ENCODE measurements at regions not wholly inside any gene's neighbourhood (a gene's known extent, or its start where the extent isn't known, plus 50 kb on each side); places are given as distances from the start of the nearest gene placed in this dataset.

DNA sequence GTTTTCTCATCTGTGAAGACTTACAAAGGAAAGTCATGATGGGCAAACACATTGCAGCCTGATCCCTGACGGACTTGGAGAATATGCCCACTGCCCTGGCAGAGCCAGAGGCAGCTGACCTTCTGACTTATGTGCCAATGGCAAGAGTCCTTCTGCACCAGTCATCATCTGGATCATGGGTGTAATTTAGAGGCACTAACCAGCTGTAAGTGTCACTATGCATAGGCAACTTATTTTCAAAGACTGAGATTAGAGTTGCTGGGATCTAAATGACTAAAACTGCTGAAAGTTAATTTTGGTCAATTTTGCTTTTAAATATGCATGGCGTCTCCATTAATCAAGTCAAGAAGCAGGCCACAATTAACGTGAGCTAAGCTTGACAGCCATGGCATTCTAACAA is 261.2 kb downstream of the BCL11A start:
- DNase-seq: no peak

DNA sequence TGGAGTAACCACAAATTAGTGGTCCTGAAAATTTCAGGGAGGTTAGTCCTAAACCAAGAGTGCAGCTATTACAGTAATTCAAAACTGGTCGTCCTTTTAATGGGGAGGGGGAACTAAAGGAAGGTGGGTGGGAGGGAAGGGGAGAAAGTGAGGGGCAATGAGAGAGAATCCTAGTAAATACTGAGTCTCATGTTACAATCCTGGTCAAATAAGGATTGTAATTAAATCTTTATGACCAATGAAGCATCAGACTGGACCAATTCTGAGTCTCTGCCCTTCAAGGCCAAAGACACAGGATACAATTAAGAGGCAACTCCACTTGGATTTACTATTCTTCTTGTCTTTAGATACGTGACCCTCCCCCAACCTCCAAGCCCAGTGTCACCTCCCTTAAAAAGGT is 262.9 kb downstream of the BCL11A start:
- no peak for DNase-seq

DNA sequence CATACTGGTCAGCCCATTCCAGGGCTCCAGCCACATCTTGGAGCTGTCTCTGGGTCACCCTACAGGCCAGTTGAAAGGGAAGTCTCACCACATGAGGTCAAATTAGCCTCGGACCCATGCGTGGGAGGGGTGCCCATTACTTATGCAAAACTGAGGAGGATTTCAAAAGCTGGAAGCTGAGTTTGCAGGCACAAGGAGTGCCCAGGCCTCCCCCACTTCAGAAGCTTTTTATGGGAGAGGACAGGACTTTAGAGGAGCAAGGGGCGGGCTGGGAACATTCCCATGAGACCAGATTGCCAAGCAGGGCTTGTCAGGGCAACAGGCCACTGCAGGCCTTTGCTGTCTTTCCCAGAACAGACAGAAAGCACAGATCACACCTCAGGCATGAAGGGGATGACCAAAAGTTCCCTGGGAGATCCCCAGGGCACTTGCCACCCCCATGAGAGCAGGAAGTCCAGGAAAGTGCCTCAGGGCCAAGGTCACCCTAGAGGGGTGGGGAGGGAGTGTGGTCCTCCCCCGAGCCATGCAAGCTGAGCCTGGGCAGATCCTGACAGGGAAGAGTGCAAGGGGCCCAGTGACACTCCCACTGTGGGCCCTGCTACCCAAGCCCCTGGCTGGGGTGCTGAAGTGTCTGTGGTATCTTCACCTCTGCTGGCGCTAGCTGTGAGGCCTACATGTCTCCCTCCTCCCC is 267.7 kb downstream of the BCL11A start:
- DNase-seq: no peak

DNA sequence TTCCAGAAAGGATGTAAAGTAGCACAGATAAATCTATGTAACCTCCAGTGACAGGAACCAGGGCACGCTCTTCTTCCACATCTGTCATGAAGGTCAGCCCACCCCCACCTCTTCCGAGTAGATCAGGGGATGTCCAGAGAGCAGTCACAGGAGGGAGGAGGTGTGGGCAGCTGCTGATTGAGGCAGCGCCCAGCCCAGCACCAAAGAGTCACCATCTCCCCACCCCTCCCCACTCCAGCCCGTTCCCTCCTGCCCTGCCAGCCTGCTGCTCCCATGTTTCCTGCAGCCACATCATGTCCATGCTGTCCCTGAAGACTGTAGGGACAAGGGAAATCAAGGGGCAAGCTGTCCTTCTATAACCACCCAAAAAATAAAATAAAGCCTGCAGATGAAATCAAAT is 269.8 kb downstream of the BCL11A start:
- DNase-seq: no peak

DNA sequence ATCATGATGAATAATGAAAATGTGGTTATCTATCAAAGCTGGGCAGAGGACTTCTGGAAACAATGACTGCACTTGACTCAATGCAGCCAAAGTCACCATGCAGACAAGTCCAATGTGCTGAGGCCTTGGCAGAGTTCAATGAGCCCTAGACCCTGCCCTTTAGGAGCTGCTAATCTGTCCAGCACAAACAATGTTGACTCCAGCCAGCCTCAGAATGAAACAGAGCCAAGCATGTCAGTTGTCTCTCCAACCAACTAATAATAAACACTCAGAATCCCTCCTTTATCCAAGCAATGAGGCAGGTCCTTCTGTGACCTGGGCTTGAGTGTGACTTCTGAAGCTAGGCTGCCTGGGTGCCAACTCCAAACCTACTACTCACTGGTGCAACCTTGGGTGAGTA is 270.6 kb downstream of the BCL11A start:
- DNase-seq: no peak

DNA sequence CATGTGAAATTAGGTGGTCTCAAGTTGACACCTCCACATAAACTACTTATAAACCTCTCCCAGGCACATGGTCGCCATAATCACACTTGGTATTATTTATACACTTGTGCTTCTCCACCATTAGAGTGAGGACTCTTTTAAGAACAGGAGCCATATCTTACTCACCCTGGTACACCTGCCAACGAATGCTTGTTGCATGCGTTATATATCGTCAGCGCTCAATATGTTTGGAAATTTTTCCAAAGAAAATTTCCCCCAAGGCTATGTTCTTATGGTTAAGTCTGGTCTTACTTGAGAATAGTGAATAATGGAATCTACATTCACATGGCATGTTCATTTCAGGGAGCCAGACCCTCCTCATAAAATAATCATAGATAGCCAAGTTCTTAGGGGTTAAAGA is 271.7 kb downstream of the BCL11A start:
- no peak for DNase-seq

DNA sequence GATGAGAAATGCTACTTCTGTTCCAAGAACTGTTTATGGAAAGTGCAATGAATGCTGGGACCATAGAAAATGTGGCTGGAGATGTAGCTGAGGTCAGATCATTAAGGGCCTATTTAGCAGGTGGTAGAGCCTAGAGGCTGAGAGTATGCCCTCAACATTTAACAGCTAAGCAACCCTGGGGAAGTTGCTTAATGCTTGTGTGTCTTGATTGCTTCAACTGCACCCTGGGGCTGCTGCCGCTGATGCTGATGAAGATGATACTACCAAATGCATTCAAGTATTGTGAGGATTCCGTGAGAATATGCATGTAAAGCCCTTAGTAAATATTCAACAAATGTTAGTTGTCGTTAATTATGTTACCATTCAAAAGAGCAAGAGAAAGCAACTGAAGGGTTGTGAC is 273.2 kb downstream of the BCL11A start:
- DNase-seq: no peak

DNA sequence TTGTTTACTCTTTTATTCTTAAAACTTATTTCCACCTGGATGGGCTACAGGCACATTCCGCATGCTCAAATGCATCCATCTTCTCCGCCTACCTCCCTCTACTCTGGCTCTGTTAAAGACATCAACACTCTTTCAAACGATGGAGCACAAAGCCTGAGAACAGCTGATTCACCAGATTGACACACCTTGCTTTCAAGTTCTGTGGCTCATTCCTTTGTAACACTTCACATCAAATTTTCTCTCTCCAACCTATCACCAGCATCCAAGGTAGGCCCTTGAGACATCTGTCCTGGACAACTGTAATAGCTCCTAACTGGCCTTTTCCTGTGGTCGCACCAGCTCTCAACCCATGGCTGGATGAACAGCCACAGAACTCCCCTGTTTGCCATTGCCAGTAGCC is 274.5 kb downstream of the BCL11A start:
- no peak for DNase-seq

DNA sequence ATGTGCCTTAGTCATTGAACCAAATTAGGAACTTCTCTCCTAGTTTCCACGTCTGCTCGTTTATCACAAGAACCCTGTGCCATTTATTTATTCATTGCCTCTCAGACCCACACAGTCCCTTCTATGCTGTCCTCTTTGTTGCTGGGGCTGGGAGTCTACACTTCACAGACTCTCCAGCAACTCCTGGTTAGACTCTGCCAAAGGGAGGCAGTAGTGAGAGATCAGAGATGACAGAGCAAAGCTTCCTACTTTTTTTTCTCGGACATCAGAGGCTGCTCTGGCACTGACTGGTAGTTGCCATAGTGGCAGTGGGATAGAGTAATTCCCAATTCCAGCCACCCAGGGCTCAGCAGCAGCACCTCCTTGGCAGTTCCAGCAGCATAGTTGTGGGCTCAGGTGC is 277.5 kb downstream of the BCL11A start:
- no peak for DNase-seq

DNA sequence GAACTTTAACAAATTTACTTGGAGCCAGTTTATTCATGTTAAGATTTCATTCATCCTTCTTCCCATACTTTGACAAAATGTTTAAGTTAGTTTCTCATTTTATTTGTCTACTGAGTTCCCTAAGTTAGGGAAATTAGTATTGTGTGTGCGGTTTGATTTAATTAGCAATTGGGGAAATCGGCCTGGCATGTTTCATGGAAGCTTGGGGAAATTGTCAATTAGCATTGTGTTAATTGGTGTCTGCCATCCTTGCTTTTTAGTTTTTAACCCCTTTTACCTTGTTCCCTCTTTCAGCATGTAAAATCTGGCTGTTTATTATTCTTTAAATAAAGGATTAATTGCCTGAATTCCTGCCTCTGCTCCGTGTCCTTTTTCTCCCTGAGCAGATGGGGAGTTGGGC is 279.6 kb downstream of the BCL11A start:
- DNase-seq: no peak

DNA sequence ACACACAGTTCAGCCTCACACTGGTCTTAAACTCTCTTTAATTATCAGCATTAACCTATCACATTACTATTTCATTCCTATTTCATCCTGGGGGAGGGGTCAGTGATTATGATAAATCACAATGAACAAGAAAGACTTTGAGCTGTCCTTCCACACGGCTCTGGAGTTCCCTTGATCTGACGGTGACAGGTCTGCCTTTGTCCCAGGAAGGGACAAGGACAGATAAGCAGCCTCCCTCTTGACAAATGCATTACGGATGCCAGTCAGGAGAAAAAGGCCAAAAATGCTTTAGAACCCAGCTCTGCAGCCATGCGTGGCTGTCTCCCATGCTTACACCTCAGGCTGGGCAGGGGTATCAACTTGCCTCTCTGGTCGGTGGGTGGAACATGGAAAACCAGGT is 281.7 kb downstream of the BCL11A start:
- DNase-seq: no peak

DNA sequence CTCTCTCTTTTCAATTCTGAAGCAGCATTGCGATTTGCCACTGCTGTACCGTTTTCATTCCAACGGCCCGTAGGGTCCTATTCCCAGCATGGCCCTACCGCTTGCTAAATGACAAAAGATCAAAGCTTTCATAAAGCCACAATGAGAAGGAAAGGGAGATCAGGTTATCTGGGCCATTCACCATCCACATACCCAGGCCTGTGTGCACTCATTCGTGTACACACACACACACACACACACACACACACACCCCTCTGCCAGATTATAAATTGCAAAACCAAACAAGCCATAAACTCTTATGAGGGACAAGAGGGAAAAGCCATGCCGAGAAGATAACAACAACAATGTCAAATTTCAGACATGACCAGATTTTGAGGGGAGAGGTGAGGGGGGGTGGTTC is 282.3 kb downstream of the BCL11A start:
- DNase-seq: no peak

DNA sequence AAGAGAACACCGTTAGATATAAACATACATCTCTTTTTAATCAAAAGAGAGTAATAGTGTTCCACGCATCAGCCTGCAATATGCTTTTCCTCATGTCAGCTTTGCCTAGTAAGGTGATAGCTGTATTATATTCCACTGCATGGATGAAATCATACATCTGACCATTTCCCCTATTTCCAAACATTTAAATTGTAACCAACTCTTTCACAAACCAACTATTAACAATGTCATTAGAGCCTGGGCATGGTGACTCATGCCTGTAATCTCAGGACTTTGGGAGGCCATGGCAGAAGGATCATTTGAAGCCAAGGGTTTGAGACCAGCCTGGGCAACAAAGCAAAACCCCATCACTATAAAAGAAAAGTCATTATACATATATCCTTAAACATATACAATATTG is 284.8 kb downstream of the BCL11A start:
- no peak for DNase-seq

DNA sequence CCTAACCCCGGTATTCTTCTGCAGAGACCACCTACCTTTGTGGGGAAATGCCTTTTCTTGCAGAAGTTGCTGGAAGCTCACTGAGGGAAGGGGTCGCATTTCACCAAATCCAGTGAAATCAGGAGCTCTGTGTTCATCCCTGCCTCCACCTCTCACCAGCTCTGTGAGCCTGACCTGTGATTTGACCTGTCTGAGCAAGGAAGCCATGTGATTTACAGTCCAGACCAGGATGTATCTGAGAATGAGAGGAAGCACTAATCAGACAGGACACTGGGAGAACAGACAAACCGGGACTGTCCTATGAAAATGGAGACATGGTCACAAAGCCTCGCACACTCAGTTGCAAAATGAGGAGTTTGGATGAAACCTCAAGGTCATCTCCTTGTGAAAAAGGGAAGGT is 285.4 kb downstream of the BCL11A start:
- DNase-seq: no peak

DNA sequence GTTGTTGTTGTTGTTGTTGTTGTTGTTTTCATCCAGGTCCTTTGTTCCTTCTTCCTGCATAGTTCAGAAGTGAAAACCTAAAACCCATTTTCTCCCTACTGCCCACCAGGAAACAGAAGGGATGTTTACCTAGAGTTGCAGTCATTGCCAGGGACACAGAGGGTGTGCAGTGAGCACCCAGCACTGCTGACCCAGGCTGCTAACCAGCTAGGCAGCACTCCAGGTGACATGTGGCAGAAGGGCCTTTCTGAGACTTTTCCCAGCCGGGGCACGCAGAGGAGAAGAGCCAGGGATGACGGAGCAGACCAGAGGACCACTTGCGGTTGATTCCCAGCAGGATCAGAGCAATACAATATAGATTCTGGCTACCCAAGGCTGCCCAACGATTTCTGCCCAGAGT is 286.3 kb downstream of the BCL11A start:
- no peak for DNase-seq

DNA sequence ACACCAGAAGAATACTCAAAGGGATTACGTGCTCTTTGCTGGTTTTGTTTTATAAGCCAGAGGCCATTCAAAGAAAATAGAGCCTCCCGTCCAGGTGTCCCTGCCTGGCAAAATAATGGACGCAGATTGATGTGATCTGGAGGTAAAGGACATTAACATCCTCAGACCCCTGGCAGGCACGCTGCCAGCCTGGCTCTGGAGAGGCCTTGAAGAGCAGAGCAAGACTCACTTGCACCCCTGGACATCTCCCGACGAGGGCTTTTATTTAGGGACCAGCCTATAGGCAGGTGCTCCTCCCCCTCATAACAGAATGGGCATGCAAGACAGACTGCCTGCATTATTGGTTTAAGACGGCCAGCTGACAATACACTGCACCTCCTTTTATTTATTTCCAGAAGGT is 291.3 kb downstream of the BCL11A start:
- DNase-seq: no peak

DNA sequence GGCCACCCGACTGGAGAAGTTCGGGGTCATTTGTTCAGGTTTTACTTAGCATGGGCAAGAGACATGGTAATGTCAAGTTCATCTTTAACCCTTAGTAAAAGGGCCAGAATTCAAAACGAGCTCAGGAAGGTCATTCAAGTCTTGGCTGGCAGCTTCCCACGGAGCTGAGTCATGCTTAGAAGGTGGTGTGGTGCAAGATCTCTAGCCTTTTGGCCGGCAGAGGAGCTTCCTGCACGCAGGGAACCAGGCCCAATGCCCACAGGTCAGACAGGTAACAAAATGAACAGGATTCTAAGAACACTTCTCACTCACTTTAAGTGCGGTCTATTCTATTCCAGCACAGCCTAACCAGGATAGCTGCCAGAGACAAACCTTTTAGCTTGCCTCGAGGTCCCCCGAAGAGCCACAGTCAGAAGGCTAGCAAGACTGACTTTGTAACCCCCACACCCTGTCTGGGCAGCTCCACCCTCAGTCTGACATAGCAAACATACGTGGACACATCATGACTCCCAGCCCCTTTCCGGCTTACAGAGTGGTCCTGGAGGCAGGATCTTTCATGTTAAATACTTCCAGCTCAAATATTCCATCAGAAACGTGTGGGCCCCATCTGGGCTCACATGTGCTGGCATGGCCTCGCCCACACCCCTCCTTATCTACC is 292.7 kb downstream of the BCL11A start:
- peak; percentile 1 for DNase-seq

DNA sequence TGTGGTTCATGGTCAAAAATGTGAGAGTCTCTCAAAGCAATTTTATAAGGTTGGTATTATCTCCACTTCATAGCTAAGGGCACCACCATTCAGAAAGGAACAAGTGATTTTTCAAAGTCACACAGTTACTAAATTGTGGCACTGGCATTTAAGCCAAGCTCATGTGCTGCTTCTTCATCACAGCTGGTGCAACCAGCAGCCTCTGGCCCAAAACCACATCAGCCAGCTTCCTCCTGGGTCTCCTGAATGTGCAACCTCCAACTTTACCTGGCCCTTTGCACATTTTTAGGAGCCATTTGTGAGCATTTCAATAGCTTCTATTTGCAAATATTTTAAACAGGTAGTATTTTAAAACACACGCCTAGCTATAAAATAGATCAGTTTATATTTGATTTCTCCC is 293.7 kb downstream of the BCL11A start:
- DNase-seq: no peak

DNA sequence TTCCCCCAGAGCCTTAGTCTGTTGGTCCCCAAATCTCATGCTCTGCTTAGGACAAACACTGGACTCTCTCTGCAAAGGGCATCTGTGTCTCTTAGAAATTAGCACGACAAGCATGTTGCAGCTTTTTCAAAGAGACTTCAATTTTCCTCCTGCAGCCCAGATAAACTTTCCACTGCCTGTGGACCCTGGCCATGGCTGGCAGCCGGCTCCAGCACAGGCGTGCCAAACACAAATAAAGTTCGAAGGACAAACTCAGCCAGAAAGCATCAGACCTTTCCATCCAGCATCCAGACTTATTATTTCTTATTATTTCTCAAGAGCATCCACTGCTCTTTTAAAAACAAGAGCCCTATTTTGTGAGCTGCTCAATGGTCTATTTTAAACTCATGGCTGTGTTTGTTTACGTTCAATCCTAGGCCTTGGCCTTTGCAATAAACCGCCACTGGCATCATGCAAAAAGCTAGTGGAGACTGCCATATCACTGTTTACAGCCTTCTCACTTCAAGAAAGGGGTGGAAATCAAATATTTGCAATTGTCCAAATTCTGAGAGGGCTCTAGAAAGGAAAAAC is 300.8 kb downstream of the BCL11A start:
- no peak for DNase-seq

DNA sequence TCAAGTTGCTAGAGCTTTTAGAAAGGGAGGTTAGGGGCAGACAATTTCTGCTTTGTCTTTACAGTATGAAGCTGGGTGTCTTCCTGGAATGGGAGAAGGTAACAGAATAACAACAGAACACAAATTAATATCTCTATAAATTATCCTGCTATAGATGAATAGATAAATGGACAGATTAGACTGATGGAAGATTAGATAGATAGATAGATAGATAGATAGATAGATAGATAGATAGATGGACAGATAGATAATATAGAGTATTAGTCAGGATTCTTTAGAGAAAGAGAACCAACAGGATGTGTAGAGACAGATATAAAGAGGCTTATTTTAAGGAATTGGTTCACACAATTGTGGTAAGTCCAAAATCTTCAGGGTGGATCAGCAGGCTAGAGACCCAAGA is 302.2 kb downstream of the BCL11A start:
- DNase-seq: no peak

DNA sequence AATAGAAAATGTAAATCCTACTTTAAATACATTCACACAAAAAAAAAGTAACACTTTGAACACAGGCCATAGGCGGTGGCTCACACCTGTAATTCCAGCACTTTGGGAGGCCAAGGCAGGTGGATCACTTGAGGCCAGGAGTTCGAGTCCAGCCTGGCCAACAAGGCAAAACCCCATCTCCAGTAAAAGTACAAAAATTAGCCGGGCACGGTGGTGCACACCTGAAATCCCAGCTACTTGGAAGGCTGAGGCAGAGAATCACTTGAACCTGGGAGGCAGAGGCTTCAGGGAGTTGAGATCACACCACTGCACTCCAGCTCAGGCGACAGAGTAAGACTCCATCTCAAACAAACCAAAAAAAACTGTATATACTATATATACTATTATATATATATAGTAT is 303.6 kb downstream of the BCL11A start:
- DNase-seq: no peak

DNA sequence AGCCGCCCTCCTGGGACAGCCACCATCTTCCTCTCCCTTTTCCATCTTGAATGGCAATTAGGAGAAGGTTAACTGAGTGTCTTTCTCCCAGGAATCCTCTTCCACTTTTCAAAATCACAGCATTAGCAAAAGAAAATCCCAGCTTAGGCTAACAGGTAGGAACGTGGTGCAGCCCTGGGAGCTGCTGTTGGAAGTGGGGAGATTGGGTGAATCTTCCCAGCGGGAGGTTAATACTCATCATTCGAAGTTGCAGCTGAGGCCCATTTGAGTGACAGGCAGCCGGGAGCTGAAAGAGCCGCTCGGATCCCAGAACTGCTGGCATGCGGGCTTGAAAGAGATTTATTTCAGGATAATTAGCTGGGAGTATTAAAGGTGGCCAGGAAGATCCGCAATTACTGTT is 306.0 kb downstream of the BCL11A start:
- no peak for DNase-seq

DNA sequence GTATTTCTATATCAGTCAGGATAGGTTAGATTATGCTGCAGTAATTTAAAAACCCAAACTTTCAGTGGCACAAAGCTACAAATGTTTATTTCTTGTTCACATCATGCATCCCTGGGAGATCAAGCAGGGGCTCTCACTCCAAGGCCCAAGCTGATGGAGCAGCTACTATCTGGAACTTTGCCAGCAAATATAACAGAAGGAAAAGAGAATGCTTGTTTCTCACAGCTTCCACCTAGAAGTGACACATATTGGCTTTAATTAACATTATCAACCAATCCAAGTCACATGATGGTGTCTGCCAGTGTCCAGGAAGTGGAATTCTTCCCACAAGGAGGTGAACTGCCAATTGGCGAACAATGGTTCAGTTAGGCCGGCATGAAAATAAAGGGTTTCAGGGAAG is 306.9 kb downstream of the BCL11A start:
- DNase-seq: no peak

DNA sequence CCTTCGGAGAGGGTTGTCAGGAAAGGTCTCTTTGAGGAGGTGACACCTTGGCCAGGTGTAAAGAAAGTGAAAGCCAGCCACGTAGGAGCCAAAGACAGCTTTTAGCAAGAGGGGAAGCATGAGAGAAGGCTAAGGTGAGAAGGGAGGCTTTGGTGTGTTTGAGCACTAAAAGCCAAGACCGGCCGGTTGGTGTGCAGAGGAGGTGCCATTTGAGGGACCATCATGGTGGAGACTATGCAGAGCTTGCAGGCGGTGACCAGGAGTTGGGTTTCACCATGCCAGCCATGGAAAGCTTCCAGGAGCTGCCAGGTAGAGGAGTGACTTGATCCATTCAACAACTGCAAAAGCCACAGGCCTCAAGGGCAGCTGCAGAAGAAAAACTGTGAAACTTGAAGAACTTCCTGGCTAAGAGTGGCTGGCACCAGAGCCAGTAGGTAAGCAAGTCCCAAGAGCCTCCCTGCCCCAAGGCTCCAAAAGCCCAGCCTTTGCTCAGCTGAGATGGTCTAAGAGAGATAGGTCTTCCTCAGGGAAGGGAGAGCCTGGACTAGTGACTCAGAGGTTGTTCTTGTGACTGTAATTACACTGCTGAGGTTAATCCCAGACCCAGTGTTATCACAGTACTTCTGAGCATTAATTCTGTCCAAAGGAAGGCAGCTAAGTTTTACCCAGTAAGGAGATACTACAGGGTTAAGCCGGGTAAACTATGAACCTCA is 319.0 kb downstream of the BCL11A start:
- no peak for DNase-seq

All from OCI-M1 (cell line).